ENCODE measurements at regions not wholly inside any gene's neighbourhood (a gene's known extent, or its start where the extent isn't known, plus 50 kb on each side); places are given as distances from the start of the nearest gene placed in this dataset.

DNA sequence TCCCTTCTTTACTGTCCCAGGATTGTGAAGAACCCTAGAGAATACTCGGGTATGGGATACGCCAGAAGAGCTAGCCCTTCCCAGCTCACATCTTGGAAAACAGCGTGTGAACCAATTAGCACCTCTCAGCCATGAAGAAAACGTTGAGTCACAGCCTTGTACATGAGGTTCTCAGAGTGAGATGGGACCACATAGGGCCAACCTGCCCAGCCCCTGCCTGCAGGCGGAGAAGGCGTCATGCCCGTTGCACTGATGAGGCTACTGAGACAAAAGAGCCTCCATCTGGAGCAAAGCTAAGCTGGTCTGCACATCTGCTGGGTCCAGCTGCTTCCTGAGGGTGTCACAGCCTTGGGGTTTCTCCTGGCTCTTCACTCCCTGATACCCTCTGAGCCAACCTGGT, 92.2 kb downstream of the LBH start:
- TF ChIP-seq, protein P1, sequence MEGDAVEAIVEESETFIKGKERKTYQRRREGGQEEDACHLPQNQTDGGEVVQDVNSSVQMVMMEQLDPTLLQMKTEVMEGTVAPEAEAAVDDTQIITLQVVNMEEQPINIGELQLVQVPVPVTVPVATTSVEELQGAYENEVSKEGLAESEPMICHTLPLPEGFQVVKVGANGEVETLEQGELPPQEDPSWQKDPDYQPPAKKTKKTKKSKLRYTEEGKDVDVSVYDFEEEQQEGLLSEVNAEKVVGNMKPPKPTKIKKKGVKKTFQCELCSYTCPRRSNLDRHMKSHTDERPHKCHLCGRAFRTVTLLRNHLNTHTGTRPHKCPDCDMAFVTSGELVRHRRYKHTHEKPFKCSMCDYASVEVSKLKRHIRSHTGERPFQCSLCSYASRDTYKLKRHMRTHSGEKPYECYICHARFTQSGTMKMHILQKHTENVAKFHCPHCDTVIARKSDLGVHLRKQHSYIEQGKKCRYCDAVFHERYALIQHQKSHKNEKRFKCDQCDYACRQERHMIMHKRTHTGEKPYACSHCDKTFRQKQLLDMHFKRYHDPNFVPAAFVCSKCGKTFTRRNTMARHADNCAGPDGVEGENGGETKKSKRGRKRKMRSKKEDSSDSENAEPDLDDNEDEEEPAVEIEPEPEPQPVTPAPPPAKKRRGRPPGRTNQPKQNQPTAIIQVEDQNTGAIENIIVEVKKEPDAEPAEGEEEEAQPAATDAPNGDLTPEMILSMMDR (conservative IDR thresholded peaks at IDR 0.05 in 1 of 2, IDR thresholded peaks at IDR 0.05 in 1 of 2; ENCODE audit: low read depth in 1 of 2, low read length in 2 of 2) = no peak
- TF ChIP-seq EZH2 (IDR thresholded peaks at IDR 0.05; ENCODE audit: low read length, missing control alignments) = no peak
